ENCODE measurements at regions not wholly inside any gene's neighbourhood (a gene's known extent, or its start where the extent isn't known, plus 50 kb on each side); places are given as distances from the start of the nearest gene placed in this dataset.

DNA sequence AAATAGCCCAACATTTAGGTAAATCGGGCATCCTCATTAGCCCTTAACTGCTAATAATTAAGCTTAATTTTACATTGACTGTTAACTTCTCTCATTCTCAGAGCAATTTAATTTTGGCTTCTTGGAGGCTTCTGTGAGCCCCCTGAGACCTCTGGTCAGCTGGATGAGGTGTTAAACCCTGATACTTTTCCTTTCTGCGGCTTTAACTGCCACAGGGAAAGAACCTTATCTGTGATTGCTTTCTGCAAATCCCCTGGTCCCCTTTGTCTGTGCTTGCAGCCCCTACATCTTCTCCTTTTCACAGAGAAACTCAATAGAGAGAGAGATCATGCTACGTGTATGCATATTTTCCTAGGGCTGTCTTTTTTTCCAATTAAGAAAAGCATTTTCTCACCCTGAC, 184.5 kb upstream of the CSF3R start:
- intact Hi-C loops (cut with DNase I, micrococcal nuclease), result no loop called here

DNA sequence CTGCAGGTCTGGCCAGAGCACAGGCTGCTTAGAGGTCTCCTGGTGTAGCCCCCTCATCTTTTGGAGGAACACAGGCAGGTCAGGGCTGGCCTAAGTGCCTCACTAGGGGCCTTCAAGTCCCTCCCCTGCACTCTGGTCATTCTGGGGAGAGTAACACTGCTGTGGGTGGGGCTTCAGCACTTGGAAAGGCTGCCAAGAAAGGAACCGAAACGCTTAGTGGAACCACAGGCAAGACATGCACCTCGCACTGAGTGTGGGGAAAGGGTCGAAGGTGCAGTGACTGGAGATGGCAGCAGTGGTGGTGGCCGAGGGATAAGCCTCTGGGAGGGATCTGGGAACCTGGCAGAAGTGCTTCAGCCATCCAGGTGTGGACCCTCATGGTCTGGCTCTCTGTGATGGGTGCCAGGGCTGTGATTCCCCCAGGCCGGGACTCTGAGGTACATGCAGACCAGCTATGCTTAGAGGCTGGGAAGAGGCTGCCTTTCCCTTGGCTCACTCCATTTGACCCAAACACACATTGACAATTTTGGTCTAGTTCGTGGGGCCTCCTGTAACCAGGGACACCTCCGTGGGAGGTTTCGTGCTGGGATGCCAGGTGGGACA, 182.9 kb upstream of the CSF3R start:
- Histone ChIP-seq H3K27ac (ENCODE audit: low read depth in 1 of 2, low read length in 2 of 2) (no peak overlapping the region), H3K4me3 (ENCODE audit: low read length) (no peak overlapping the region), H3K9me3 (ENCODE audit: control insufficient read depth in 1 of 2, insufficient read depth in 1 of 2, low read length in 2 of 2) (no peaks in the 10 kb centered on the region), H3K4me1 (ENCODE audit: insufficient read depth, low read length) (no peaks in the 10 kb centered on the region), H3K27me3 (ENCODE audit: control insufficient read depth in 1 of 2, insufficient read depth in 2 of 2, low read length in 2 of 2) (peaks cover 0 to 9% of the 10 kb centered on the region in 2 experiments), H3K36me3 (ENCODE audit: insufficient read depth, low read length) (no peaks in the 10 kb centered on the region)
- no peaks in the 10 kb centered on the region for H3K9me3 Mint-ChIP-seq
- no peak for ATAC-seq (ENCODE audit: poor library complexity)
- ChIA-PET CTCF (no interaction called here), POLR2A (no interaction called here)
- no peak for DNase-seq
- no peak overlapping the region for H3K4me3 Mint-ChIP-seq
- no peaks in the 10 kb centered on the region for H3K4me1 Mint-ChIP-seq (ENCODE audit: low read depth)
- H3K27ac Mint-ChIP-seq, result no peak overlapping the region
- intact Hi-C loops (cut with DNase I, micrococcal nuclease), result no loop called here
- peaks cover 19% of the 10 kb centered on the region for H3K27me3 Mint-ChIP-seq
- no peaks in the 10 kb centered on the region for H3K36me3 Mint-ChIP-seq (ENCODE audit: low read depth)
- TF ChIP-seq, protein P1, sequence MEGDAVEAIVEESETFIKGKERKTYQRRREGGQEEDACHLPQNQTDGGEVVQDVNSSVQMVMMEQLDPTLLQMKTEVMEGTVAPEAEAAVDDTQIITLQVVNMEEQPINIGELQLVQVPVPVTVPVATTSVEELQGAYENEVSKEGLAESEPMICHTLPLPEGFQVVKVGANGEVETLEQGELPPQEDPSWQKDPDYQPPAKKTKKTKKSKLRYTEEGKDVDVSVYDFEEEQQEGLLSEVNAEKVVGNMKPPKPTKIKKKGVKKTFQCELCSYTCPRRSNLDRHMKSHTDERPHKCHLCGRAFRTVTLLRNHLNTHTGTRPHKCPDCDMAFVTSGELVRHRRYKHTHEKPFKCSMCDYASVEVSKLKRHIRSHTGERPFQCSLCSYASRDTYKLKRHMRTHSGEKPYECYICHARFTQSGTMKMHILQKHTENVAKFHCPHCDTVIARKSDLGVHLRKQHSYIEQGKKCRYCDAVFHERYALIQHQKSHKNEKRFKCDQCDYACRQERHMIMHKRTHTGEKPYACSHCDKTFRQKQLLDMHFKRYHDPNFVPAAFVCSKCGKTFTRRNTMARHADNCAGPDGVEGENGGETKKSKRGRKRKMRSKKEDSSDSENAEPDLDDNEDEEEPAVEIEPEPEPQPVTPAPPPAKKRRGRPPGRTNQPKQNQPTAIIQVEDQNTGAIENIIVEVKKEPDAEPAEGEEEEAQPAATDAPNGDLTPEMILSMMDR (IDR thresholded peaks at IDR 0.05), result no peak

More for the DNA sequence above, 184.5 kb upstream of the CSF3R start:
- Histone ChIP-seq H3K27me3 (ENCODE audit: control insufficient read depth in 1 of 2, insufficient read depth in 2 of 2, low read length in 2 of 2) (peaks cover 7 to 12% of the 10 kb centered on the region in 2 experiments), H3K27ac (ENCODE audit: low read depth in 1 of 2, low read length in 2 of 2) (no peak overlapping the region), H3K9me3 (ENCODE audit: control insufficient read depth in 1 of 2, insufficient read depth in 1 of 2, low read length in 2 of 2) (no peaks in the 10 kb centered on the region), H3K4me1 (ENCODE audit: insufficient read depth, low read length) (no peaks in the 10 kb centered on the region), H3K4me3 (ENCODE audit: low read length) (no peak overlapping the region), H3K36me3 (ENCODE audit: insufficient read depth, low read length) (no peaks in the 10 kb centered on the region)
- no peaks in the 10 kb centered on the region for H3K9me3 Mint-ChIP-seq
- TF ChIP-seq, protein P1 (IDR thresholded peaks at IDR 0.05), result no peak
- DNase-seq (no peak), ATAC-seq (ENCODE audit: poor library complexity) (no peak)
- no peaks in the 10 kb centered on the region for H3K4me1 Mint-ChIP-seq (ENCODE audit: low read depth)
- no peaks in the 10 kb centered on the region for H3K36me3 Mint-ChIP-seq (ENCODE audit: low read depth)
- POLR2A ChIA-PET, result no interaction called here
- no peak overlapping the region for H3K27ac Mint-ChIP-seq
- CTCF ChIA-PET, result no interaction called here
- H3K27me3 Mint-ChIP-seq, result peaks cover 15% of the 10 kb centered on the region
- H3K4me3 Mint-ChIP-seq, result no peak overlapping the region

DNA sequence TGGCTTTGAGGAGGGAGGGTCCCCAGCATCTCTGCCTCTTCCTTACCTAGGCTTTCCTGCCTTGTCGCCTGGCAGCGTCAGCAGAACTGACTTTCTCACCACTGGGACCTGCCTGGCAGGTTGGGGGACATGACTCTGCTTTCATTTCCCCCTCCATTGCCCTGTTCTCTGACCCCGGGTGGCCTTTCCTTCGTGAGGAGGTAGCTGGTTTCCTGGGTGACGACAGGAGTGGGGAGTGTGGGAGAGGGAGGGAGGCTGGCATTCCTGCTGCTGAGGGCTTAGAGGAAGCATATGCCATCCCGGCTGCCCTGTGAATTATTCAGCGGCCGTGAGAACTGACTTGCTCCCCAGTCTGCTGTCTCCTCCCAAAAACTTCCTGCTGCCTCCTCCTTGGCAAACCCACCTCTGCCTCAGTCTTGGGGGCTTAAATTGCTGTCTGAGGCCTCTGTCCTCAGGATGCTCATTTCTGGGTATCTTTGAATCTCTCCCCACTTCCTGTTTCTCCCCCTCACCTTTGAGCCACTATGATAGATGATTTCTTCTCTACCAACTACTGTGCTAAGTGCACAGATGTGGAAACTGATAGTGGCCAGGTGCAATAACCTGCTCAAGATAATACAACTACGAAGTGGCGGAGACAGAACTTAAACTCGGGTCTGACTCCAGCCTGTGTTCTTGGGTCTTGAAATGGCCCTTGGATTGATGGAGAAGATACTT, 182.0 kb upstream of the CSF3R start:
- Histone ChIP-seq H3K9me3 (ENCODE audit: control insufficient read depth in 1 of 2, insufficient read depth in 1 of 2, low read length in 2 of 2) (no peaks in the 10 kb centered on the region), H3K4me1 (ENCODE audit: insufficient read depth, low read length) (no peaks in the 10 kb centered on the region), H3K36me3 (ENCODE audit: insufficient read depth, low read length) (no peaks in the 10 kb centered on the region), H3K27me3 (ENCODE audit: control insufficient read depth in 1 of 2, insufficient read depth in 2 of 2, low read length in 2 of 2) (peaks cover 0 to 6% of the 10 kb centered on the region in 2 experiments), H3K4me3 (ENCODE audit: low read length) (no peak overlapping the region), H3K27ac (ENCODE audit: low read depth in 1 of 2, low read length in 2 of 2) (no peak overlapping the region)
- ATAC-seq (ENCODE audit: poor library complexity), result no peak
- no peaks in the 10 kb centered on the region for H3K9me3 Mint-ChIP-seq
- H3K4me1 Mint-ChIP-seq (ENCODE audit: low read depth), result no peaks in the 10 kb centered on the region
- POLR2A ChIA-PET, result no interaction called here
- TF ChIP-seq, protein P1 (IDR thresholded peaks at IDR 0.05), result no peak
- H3K27ac Mint-ChIP-seq, result no peak overlapping the region
- H3K4me3 Mint-ChIP-seq, result no peak overlapping the region
- CTCF ChIA-PET, result no interaction called here
- H3K36me3 Mint-ChIP-seq (ENCODE audit: low read depth), result no peaks in the 10 kb centered on the region
- intact Hi-C loops (cut with DNase I, micrococcal nuclease), result no loop called here
- no peak for DNase-seq
- peaks cover 27% of the 10 kb centered on the region for H3K27me3 Mint-ChIP-seq

Measured in CD4-positive, alpha-beta T cell (primary cell).